Astrocyte of the cerebellum (primary cell): ENCODE measurements at regions not wholly inside any gene's neighbourhood (a gene's known extent, or its start where the extent isn't known, plus 50 kb on each side); places are given as distances from the start of the nearest gene placed in this dataset.

Experiments used
- DNase-seq: peaks from one replicate; pipeline ENCODE4 v3.0.0-alpha.2; 2011; ENCODE audit warnings: low read depth
- H3K4me3 ChIP-seq: 2 replicates; pipeline ENCODE4 v1.5.1; 2011; ENCODE audit warnings: mild to moderate bottlenecking, low read depth, low read length, moderate library complexity
- CTCF ChIP-seq: IDR thresholded peaks from 2 replicates; pipeline ENCODE4 v1.5.1; 2012; ENCODE audit warnings: low read length, low read depth, moderate library complexity, mild to moderate bottlenecking; ENCODE audit errors: missing control alignments
- in situ Hi-C: cut with HindIII; loops from 2 replicates; pipeline ENCODE4 v1.10.0; 2017; ENCODE audit warnings: low sequenced_read_pairs

- in situ Hi-C loops: no loop called here
- no peak for DNase-seq
Measured at GRCh38 chrX:46375831-46376230, 169.4 kb downstream of the ZNF674 start.

DNA sequence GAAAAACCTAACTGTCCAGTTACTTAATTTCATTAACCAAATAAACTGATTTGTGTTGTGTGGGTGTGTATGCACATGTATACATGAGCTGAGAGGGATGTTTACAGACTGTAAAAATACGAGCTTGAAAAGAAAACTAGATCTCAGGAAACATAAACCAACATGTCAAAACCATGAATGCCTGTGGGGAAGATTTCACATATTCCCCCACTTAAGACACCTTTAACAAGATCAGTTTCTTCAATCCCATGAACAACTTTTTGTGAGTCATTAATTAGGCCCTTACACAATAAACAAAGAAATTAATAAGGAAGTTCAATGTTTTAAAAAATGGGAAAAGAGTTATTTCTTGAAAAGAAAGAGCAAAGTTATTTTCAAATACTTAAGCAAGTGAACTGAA, 170.8 kb downstream of the ZNF674 start:
- no peak for TF ChIP-seq CTCF
- in situ Hi-C loops: no loop called here
- no peak overlapping the region for H3K4me3 ChIP-seq
- no peak for DNase-seq

More at GRCh38 chrX:46375831-46376230, 169.4 kb downstream of the ZNF674 start:
- no peak overlapping the region for H3K4me3 ChIP-seq
- no peak for TF ChIP-seq CTCF

GRCh38 chrX:46367491-46367890, 177.7 kb downstream of the ZNF674 start:
- DNase-seq: no peak
- no peak for TF ChIP-seq CTCF
- no peak overlapping the region for H3K4me3 ChIP-seq
- in situ Hi-C loops: no loop called here

- in situ Hi-C loops: no loop called here
- DNase-seq: no peak
- no peak overlapping the region for H3K4me3 ChIP-seq
- no peak for TF ChIP-seq CTCF
Measured at GRCh38 chrX:46366381-46367207, 178.6 kb downstream of the ZNF674 start.

DNA sequence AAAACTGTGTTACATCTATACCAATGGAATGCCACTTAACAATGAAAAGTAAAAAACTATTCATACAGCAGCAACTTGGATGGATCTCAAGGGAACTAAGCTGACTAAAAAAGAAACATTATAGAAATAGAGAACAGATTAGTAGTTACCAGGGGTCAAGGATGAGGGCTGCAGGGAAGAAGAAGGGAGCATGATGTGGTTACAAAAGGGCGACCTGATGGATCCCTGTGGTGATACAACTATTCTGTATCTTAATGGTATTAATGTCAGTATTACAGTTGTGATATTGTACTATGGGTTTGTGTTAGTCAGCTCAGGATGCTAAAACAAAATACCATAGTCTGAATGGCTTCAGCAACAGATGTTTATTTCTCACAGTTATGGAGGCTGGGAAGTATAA, 190.7 kb downstream of the ZNF674 start:
- no peak for TF ChIP-seq CTCF
- H3K4me3 ChIP-seq: no peak overlapping the region
- in situ Hi-C loops: no loop called here
- no peak for DNase-seq

DNA sequence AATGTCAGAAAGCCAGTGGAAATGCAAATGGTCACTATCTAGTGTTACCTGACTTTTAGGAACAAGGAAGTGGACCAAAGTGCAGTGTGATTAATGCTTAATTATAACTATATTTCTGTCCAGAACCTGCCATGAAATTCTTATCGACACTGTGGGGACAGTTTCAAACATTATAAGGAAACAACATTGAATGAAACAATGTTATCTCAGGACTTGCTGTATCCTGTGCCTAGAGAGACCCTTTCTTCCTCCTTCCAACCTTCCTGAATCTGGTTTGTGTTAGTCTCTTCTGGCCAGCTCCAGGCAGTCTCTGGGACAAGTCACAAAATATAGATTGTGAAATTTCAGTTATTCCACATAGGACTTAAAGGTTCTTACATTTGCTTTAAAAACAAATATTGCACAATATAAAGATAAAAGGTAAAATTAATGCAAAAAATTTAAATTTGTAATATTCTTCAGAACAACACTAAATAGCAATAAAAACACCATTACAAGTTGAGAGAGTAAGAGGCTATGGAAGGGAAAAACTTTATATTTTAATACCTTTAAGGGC, 203.4 kb downstream of the ZNF674 start:
- TF ChIP-seq CTCF: no peak
- DNase-seq: no peak
- no peak overlapping the region for H3K4me3 ChIP-seq
- in situ Hi-C loops: no loop called here
